ENCODE measurements at regions not wholly inside any gene's neighbourhood (a gene's known extent, or its start where the extent isn't known, plus 50 kb on each side); places are given as distances from the start of the nearest gene placed in this dataset.

- Histone ChIP-seq H3K79me2 (ENCODE audit: insufficient read depth, low read length) (no peaks in the 10 kb centered on the region), H3K9ac (ENCODE audit: low read length) (no peak overlapping the region), H3K4me3 (ENCODE audit: insufficient read depth, low read length, poor library complexity, severe bottlenecking) (no peak overlapping the region), H4K20me1 (ENCODE audit: low read depth, low read length) (no peaks in the 10 kb centered on the region), H3K9me3 (ENCODE audit: insufficient read depth, low read length) (no peaks in the 10 kb centered on the region), H3K36me3 (ENCODE audit: low read length) (no peaks in the 10 kb centered on the region), H3K27ac (ENCODE audit: low read depth, low read length) (no peak overlapping the region), H3K9me2 (replicated peaks; ENCODE audit: insufficient read depth, low read length) (no peaks in the 10 kb centered on the region), H3F3A (ENCODE audit: insufficient read depth) (no peaks in the 10 kb centered on the region), H3K27me3 (ENCODE audit: low read length) (no peaks in the 10 kb centered on the region), H3K4me2 (ENCODE audit: low read depth, low read length, poor library complexity, severe bottlenecking) (no peak overlapping the region), H2AFZ (ENCODE audit: low read depth, low read length, severe bottlenecking) (no peak overlapping the region)
- no peak for TF ChIP-seq CTCF (IDR thresholded peaks at IDR 0.05; ENCODE audit: insufficient read depth, low read length, poor library complexity, severe bottlenecking)
- TF ChIP-seq EZH2phosphoT487 (conservative IDR thresholded peaks at IDR 0.05; ENCODE audit: low read length) = no peak
Measured at GRCh38 chr22:48944433-48944750, 883.3 kb downstream of the BRD1 start.

GRCh38 chr22:48943567-48944432 lies 883.9 kb downstream of the BRD1 start:
- Histone ChIP-seq H3K79me2 (ENCODE audit: insufficient read depth, low read length) (no peaks in the 10 kb centered on the region), H3K36me3 (ENCODE audit: low read length) (no peaks in the 10 kb centered on the region), H3K9ac (ENCODE audit: low read length) (no peak overlapping the region), H3K4me3 (ENCODE audit: insufficient read depth, low read length, poor library complexity, severe bottlenecking) (no peak overlapping the region), H3K27me3 (ENCODE audit: low read length) (no peaks in the 10 kb centered on the region), H4K20me1 (ENCODE audit: low read depth, low read length) (no peaks in the 10 kb centered on the region), H3K9me2 (replicated peaks; ENCODE audit: insufficient read depth, low read length) (no peaks in the 10 kb centered on the region), H3K4me2 (ENCODE audit: low read depth, low read length, poor library complexity, severe bottlenecking) (no peak overlapping the region), H3K9me3 (ENCODE audit: insufficient read depth, low read length) (no peaks in the 10 kb centered on the region), H3F3A (ENCODE audit: insufficient read depth) (no peaks in the 10 kb centered on the region), H3K27ac (ENCODE audit: low read depth, low read length) (no peak overlapping the region), H2AFZ (ENCODE audit: low read depth, low read length, severe bottlenecking) (no peak overlapping the region)
- no peak for TF ChIP-seq CTCF (IDR thresholded peaks at IDR 0.05; ENCODE audit: insufficient read depth, low read length, poor library complexity, severe bottlenecking)
- no peak for TF ChIP-seq EZH2phosphoT487 (conservative IDR thresholded peaks at IDR 0.05; ENCODE audit: low read length)

GRCh38 chr22:48942698-48943566 lies 884.7 kb downstream of the BRD1 start:
- no peak for TF ChIP-seq CTCF (IDR thresholded peaks at IDR 0.05; ENCODE audit: insufficient read depth, low read length, poor library complexity, severe bottlenecking)
- no peak for TF ChIP-seq EZH2phosphoT487 (conservative IDR thresholded peaks at IDR 0.05; ENCODE audit: low read length)
- no peak overlapping the region for H3K9ac ChIP-seq (ENCODE audit: low read length)
- no peaks in the 10 kb centered on the region for H3K9me3 ChIP-seq (ENCODE audit: insufficient read depth, low read length)

More at GRCh38 chr22:48942698-48943566, 884.7 kb downstream of the BRD1 start:
- no peaks in the 10 kb centered on the region for H3K79me2 ChIP-seq (ENCODE audit: insufficient read depth, low read length)
- H3K4me3 ChIP-seq (ENCODE audit: insufficient read depth, low read length, poor library complexity, severe bottlenecking) = no peak overlapping the region
- H3K4me2 ChIP-seq (ENCODE audit: low read depth, low read length, poor library complexity, severe bottlenecking) = no peak overlapping the region
- H2AFZ ChIP-seq (ENCODE audit: low read depth, low read length, severe bottlenecking) = no peak overlapping the region
- H3K27me3 ChIP-seq (ENCODE audit: low read length) = no peaks in the 10 kb centered on the region
- no peaks in the 10 kb centered on the region for H3F3A ChIP-seq (ENCODE audit: insufficient read depth)
- no peaks in the 10 kb centered on the region for H3K36me3 ChIP-seq (ENCODE audit: low read length)
- H3K9me2 ChIP-seq (replicated peaks; ENCODE audit: insufficient read depth, low read length) = no peaks in the 10 kb centered on the region
- no peaks in the 10 kb centered on the region for H4K20me1 ChIP-seq (ENCODE audit: low read depth, low read length)
- H3K27ac ChIP-seq (ENCODE audit: low read depth, low read length) = no peak overlapping the region
